Liver (tissue), 3 donors: ENCODE measurements at regions not wholly inside any gene's neighbourhood (a gene's known extent, or its start where the extent isn't known, plus 50 kb on each side); places are given as distances from the start of the nearest gene placed in this dataset.

Experiments
- FOXA1 ChIP-seq: IDR thresholded peaks from 2 replicates; pipeline ENCODE4 v1.6.1; 2016; ENCODE audit warnings: antibody characterized with exemption
- GABPA ChIP-seq, 2 donors: IDR thresholded peaks in 1 of 2; conservative IDR thresholded peaks in 1 of 2; 2 replicates each; pipeline ENCODE4 v1.6.1; 2016; ENCODE audit warnings: antibody characterized with exemption in 2 of 2, mild to moderate bottlenecking in 1 of 2, moderate library complexity in 1 of 2
- REST ChIP-seq: IDR thresholded peaks from 2 replicates; pipeline ENCODE4 v1.6.1; 2016; ENCODE audit warnings: antibody characterized with exemption, mild to moderate bottlenecking
- TAF1 ChIP-seq: conservative IDR thresholded peaks from 2 replicates; pipeline ENCODE4 v1.6.1; 2016; ENCODE audit warnings: antibody characterized with exemption, mild to moderate bottlenecking
- TF ChIP-seq, protein P1 (sequence below): fragments of 150-350 bp; IDR thresholded peaks from 2 replicates; pipeline ENCODE4 v1.5.1; 2017; ENCODE audit warnings: improper control_type of control experiment, low read depth, low read length; ENCODE audit not compliant: missing input control
- donor health status: healthy.
- donor health status: healthy.

DNA sequence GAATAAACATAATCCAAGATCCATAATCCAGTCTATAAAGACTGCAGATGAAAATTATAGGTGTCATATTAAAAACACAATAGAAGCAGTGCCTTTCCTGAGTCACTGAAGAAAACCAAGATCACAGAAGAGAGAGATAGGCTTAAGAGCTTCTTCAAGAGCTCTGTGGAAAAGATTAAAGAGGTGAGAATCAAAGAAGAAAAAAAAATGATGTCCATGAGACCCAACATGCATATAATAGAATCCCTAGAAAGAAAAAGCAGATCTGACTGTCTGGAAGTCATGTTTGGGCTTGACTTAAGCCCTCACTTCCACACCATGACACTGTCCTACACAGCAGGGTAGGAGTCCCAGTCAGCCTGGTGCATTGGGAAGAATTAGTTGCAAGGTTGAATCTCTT, 205.6 kb upstream of the PROK2 start:
- TF ChIP-seq, protein P1, sequence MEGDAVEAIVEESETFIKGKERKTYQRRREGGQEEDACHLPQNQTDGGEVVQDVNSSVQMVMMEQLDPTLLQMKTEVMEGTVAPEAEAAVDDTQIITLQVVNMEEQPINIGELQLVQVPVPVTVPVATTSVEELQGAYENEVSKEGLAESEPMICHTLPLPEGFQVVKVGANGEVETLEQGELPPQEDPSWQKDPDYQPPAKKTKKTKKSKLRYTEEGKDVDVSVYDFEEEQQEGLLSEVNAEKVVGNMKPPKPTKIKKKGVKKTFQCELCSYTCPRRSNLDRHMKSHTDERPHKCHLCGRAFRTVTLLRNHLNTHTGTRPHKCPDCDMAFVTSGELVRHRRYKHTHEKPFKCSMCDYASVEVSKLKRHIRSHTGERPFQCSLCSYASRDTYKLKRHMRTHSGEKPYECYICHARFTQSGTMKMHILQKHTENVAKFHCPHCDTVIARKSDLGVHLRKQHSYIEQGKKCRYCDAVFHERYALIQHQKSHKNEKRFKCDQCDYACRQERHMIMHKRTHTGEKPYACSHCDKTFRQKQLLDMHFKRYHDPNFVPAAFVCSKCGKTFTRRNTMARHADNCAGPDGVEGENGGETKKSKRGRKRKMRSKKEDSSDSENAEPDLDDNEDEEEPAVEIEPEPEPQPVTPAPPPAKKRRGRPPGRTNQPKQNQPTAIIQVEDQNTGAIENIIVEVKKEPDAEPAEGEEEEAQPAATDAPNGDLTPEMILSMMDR = no peak
- TF ChIP-seq REST (no peak), FOXA1 (no peak), GABPA (IDR thresholded peaks at IDR 0.05 in 1 of 2, conservative IDR thresholded peaks at IDR 0.05 in 1 of 2) (no peak), TAF1 (no peak)
